IMR-90 (cell line): ENCODE measurements at regions not wholly inside any gene's neighbourhood (a gene's known extent, or its start where the extent isn't known, plus 50 kb on each side); places are given as distances from the start of the nearest gene placed in this dataset.

Source experiments
- ATAC-seq: fragments of 200-7000 bp; cut with Tn5 transposase; 2 replicates; pipeline ENCODE4 v1.9.1; 2020; ENCODE audit warnings: low read depth, mild to moderate bottlenecking, moderate library complexity
- BruUV-seq: library from RNA; stranded (reverse); fragments of 400-500 nt; replicated peaks from 2 replicates; lab custom pipeline; 2021; lab: Mats Ljungman, UMichigan
- CTCF ChIA-PET: fragments of 300-600 bp; formaldehyde crosslinking; extraction: SDS; loops from one replicate; lab custom pipeline; 2021; ENCODE audit warnings: antibody characterized with exemption; lab: Yijun Ruan, JAX
- POLR2A ChIA-PET: fragments of 300-600 bp; sonication (Branson Sonifier 250); formaldehyde crosslinking; loops from one replicate; lab custom pipeline; 2022; ENCODE audit warnings: antibody characterized with exemption; ENCODE audit not compliant: unreplicated experiment; lab: Charles Lee
- DNase-seq: peaks from one replicate; pipeline ENCODE4 v3.0.0; 2013
- H2AFZ ChIP-seq: replicated peaks from 2 replicates; pipeline ENCODE3; 2013; ENCODE audit warnings: low read length, mild to moderate bottlenecking; ENCODE audit not compliant: poor library complexity
- H2AK5ac ChIP-seq: 2 replicates; pipeline ENCODE4 v1.6.1; 2013; ENCODE audit warnings: low read depth, low read length, inconsistent platforms
- H2AK9ac ChIP-seq: replicated peaks from 2 replicates; pipeline ENCODE3; 2013; ENCODE audit warnings: mild to moderate bottlenecking, low read depth, low read length, moderate library complexity; ENCODE audit not compliant: poor library complexity
- H2BK120ac ChIP-seq: 2 replicates; pipeline ENCODE4 v1.6.1; 2013; ENCODE audit warnings: low read depth, low read length, inconsistent platforms
- H2BK15ac ChIP-seq: 3 replicates; pipeline ENCODE4 v1.6.1; 2013; ENCODE audit warnings: low read depth, low read length, inconsistent platforms
- H2BK20ac ChIP-seq: 2 replicates; pipeline ENCODE4 v1.6.1; 2013; ENCODE audit warnings: low read depth, mild to moderate bottlenecking, inconsistent platforms, low read length, moderate library complexity
- H2BK5ac ChIP-seq: 2 replicates; pipeline ENCODE4 v1.6.1; 2013; ENCODE audit warnings: mild to moderate bottlenecking, low read depth, low read length, inconsistent platforms; ENCODE audit not compliant: poor library complexity, severe bottlenecking
- H3K14ac ChIP-seq: replicated peaks from 2 replicates; pipeline ENCODE4 v1.6.1; 2013; ENCODE audit warnings: low read depth, low read length, inconsistent platforms
- H3K18ac ChIP-seq: 2 replicates; pipeline ENCODE4 v1.6.1; 2013; ENCODE audit warnings: low read depth, low read length, control low read depth
- H3K23ac ChIP-seq: 2 replicates; pipeline ENCODE4 v1.6.1; 2013; ENCODE audit warnings: low read depth, low read length, inconsistent platforms
- H3K27ac ChIP-seq: 2 replicates; pipeline ENCODE4 v1.5.1; 2013; ENCODE audit warnings: mild to moderate bottlenecking, control low read depth, low read length; ENCODE audit not compliant: insufficient read depth
- H3K27me3 ChIP-seq: 2 replicates; pipeline ENCODE4 v1.6.1; 2013; ENCODE audit warnings: low read length; ENCODE audit not compliant: control insufficient read depth, insufficient read depth
- H3K36me3 ChIP-seq: 2 replicates; pipeline ENCODE4 v1.6.1; 2013; ENCODE audit warnings: low read length, mixed read lengths; ENCODE audit not compliant: control insufficient read depth, insufficient read depth
- H3K4ac ChIP-seq: 2 replicates; pipeline ENCODE4 v1.6.1; 2013; ENCODE audit warnings: low read depth, low read length, inconsistent platforms
- H3K4me1 ChIP-seq: 2 replicates; pipeline ENCODE4 v1.6.1; 2013; ENCODE audit warnings: low read length, mixed read lengths; ENCODE audit not compliant: control insufficient read depth, insufficient read depth
- H3K4me2 ChIP-seq: 2 replicates; pipeline ENCODE4 v1.6.1; 2013; ENCODE audit warnings: low read depth, mild to moderate bottlenecking, control low read depth, low read length, moderate library complexity
- H3K4me3 ChIP-seq: 2 replicates; pipeline ENCODE4 v1.5.1; 2013; ENCODE audit warnings: low read depth, mild to moderate bottlenecking, control low read depth, low read length, moderate library complexity; ENCODE audit not compliant: insufficient read depth
- H3K56ac ChIP-seq: 2 replicates; pipeline ENCODE4 v1.6.1; 2013; ENCODE audit warnings: low read length, inconsistent platforms; ENCODE audit not compliant: insufficient read depth; ENCODE audit errors: extremely low read depth
- H3K79me1 ChIP-seq, 2 experiments: 2 replicates each; pipeline ENCODE4 v1.6.1; 2013; ENCODE audit warnings: low read length in 2 of 2, inconsistent platforms in 1 of 2, low read depth in 1 of 2
- H3K9ac ChIP-seq: 2 replicates; pipeline ENCODE4 v1.6.1; 2013; ENCODE audit warnings: low read depth, low read length, control low read depth
- H3K9me1 ChIP-seq: 2 replicates; pipeline ENCODE4 v1.6.1; 2013; ENCODE audit warnings: low read length, inconsistent platforms; ENCODE audit not compliant: insufficient read depth
- H3K9me3 ChIP-seq: 2 replicates; pipeline ENCODE4 v1.6.1; 2013; ENCODE audit warnings: low read length; ENCODE audit not compliant: control insufficient read depth, insufficient read depth
- H4K20me1 ChIP-seq: 2 replicates; pipeline ENCODE4 v1.6.1; 2013; ENCODE audit warnings: low read length, inconsistent platforms; ENCODE audit not compliant: insufficient read depth
- H4K5ac ChIP-seq: 2 replicates; pipeline ENCODE4 v1.6.1; 2013; ENCODE audit warnings: mild to moderate bottlenecking, low read depth, low read length, control low read depth
- H4K8ac ChIP-seq, 2 experiments: 2 replicates each; pipeline ENCODE4 v1.6.1; 2013; ENCODE audit warnings: low read depth in 2 of 2, low read length in 2 of 2, control low read depth in 1 of 2, inconsistent platforms in 1 of 2
- H4K91ac ChIP-seq: 2 replicates; pipeline ENCODE4 v1.6.1; 2013; ENCODE audit warnings: low read depth, low read length, inconsistent platforms; ENCODE audit not compliant: insufficient read depth
- BHLHE40 ChIP-seq: fragments of 150-350 bp; IDR thresholded peaks from 2 replicates; pipeline ENCODE4 v1.6.1; 2016; ENCODE audit warnings: mild to moderate bottlenecking, low read depth, low read length
- CEBPB ChIP-seq: IDR thresholded peaks from 2 replicates; pipeline ENCODE4 v1.6.1; 2012; ENCODE audit warnings: low read depth, low read length, improper control_type of control experiment
- CHD1 ChIP-seq: IDR thresholded peaks from 2 replicates; pipeline ENCODE4 v1.6.1; 2012; ENCODE audit warnings: low read depth, low read length, improper control_type of control experiment
- CTCF ChIP-seq: conservative IDR thresholded peaks from 2 replicates; pipeline ENCODE4 v1.5.1; 2012; ENCODE audit warnings: mild to moderate bottlenecking, low read depth, low read length, improper control_type of control experiment
- ELK1 ChIP-seq: fragments of 150-350 bp; IDR thresholded peaks from 2 replicates; pipeline ENCODE4 v1.6.1; 2016; ENCODE audit warnings: low read depth, mild to moderate bottlenecking, low read length, moderate library complexity, borderline replicate concordance
- FOS ChIP-seq: fragments of 150-350 bp; IDR thresholded peaks from 2 replicates; pipeline ENCODE4 v1.6.1; 2016; ENCODE audit warnings: low read depth, low read length
- MAFK ChIP-seq: IDR thresholded peaks from 2 replicates; pipeline ENCODE4 v1.6.1; 2012; ENCODE audit warnings: low read depth, low read length, improper control_type of control experiment
- MAZ ChIP-seq: IDR thresholded peaks from 2 replicates; pipeline ENCODE4 v1.6.1; 2012; ENCODE audit warnings: low read depth, mild to moderate bottlenecking, low read length, improper control_type of control experiment, moderate library complexity, borderline replicate concordance
- MXI1 ChIP-seq: IDR thresholded peaks from 2 replicates; pipeline ENCODE4 v1.6.1; 2012; ENCODE audit warnings: low read depth, mild to moderate bottlenecking, low read length, moderate library complexity, borderline replicate concordance
- NFE2L2 ChIP-seq: fragments of 150-350 bp; IDR thresholded peaks from 2 replicates; pipeline ENCODE4 v1.6.1; 2016; ENCODE audit warnings: low read depth, mild to moderate bottlenecking, low read length
- POLR2A ChIP-seq: IDR thresholded peaks from 2 replicates; pipeline ENCODE4 v1.6.1; 2012; ENCODE audit warnings: mild to moderate bottlenecking, low read depth, low read length
- RAD21 ChIP-seq: IDR thresholded peaks from 2 replicates; pipeline ENCODE4 v1.6.1; 2012; ENCODE audit warnings: low read length, improper control_type of control experiment
- RCOR1 ChIP-seq: IDR thresholded peaks from 2 replicates; pipeline ENCODE4 v1.6.1; 2012; ENCODE audit warnings: mild to moderate bottlenecking, low read length, improper control_type of control experiment; ENCODE audit not compliant: insufficient replicate concordance
- RFX5 ChIP-seq: IDR thresholded peaks from 2 replicates; pipeline ENCODE4 v1.8.0; 2012; ENCODE audit warnings: low read depth, mild to moderate bottlenecking, low read length, moderate library complexity
- SMC3 ChIP-seq: fragments of 150-350 bp; IDR thresholded peaks from 2 replicates; pipeline ENCODE4 v1.6.1; 2016; ENCODE audit warnings: low read depth, mild to moderate bottlenecking, antibody characterized with exemption, low read length, moderate library complexity
- WGBS, 2 experiments: methylation state at CpG; one replicate each; pipeline versions ENCODE4 v1.1.5 to v1.1.7; 2013; ENCODE audit warnings: missing lambda C conversion rate in 2 of 2; ENCODE audit not compliant: insufficient read length in 1 of 2; ENCODE audit errors: extremely low coverage in 2 of 2; 5-methylcytosine and 5-hydroxymethylcytosine counted together
- dilution Hi-C: fragments of 300-500 bp; cut with HindIII; formaldehyde crosslinking; loops from one replicate; pipeline ENCODE4 v1.14.3; 2018; ENCODE audit warnings: low sequenced_read_pairs; ENCODE audit not compliant: unreplicated experiment
- in situ Hi-C: fragments of 300-500 bp; cut with MboI; formaldehyde crosslinking; loops from 3 replicates; pipeline ENCODE4 v1.14.3; 2019; ENCODE audit warnings: low sequenced_read_pairs, inconsistent platforms, mixed read lengths
- intact Hi-C: fragments of 100-400 bp; cut with micrococcal nuclease; formaldehyde crosslinking; loops from 2 replicates; pipeline ENCODE4 v1.10.0; 2022
- TF ChIP-seq, protein P1 (sequence below): fragments of 150-350 bp; IDR thresholded peaks from 2 replicates; pipeline ENCODE4 v1.6.1; 2017; ENCODE audit warnings: mild to moderate bottlenecking, antibody characterized with exemption, low read length, low read depth

- Histone ChIP-seq H3K18ac (no peak overlapping the region), H3K36me3 (no peaks in the 10 kb centered on the region), H2BK15ac (no peak overlapping the region), H3K27ac (no peak overlapping the region), H3K4ac (no peak overlapping the region), H3K9me3 (no peaks in the 10 kb centered on the region), H3K27me3 (peaks cover 3% of the 10 kb centered on the region; the same call in 1 of the 2 replicates), H3K23ac (no peak overlapping the region), H3K56ac (no peak overlapping the region), H2BK20ac (no peak overlapping the region), H2AK9ac (no peak overlapping the region), H3K9ac (no peak overlapping the region), H2AK5ac (no peak overlapping the region), H4K20me1 (no peaks in the 10 kb centered on the region), H3K9me1 (no peaks in the 10 kb centered on the region), H2AFZ (no peak overlapping the region), H4K8ac (no peak overlapping the region), H3K14ac (no peak overlapping the region), H4K91ac (no peak overlapping the region), H4K5ac (no peak overlapping the region), H3K4me3 (no peak overlapping the region), H2BK5ac (no peak overlapping the region), H3K79me1 (no peaks in the 10 kb centered on the region), H3K4me1 (no peaks in the 10 kb centered on the region), H2BK120ac (no peak overlapping the region), H3K4me2 (no peak overlapping the region)
- ChIA-PET POLR2A (no interaction called here), CTCF (no interaction called here)
- no peak for ATAC-seq
- no TSS peak for BruUV-seq
- DNase-seq: no peak
- intact Hi-C loops (no loop called here), in situ Hi-C loops (no loop called here), dilution Hi-C loops (no loop called here)
- no peak for TF ChIP-seq RAD21
- TF ChIP-seq, protein P1, sequence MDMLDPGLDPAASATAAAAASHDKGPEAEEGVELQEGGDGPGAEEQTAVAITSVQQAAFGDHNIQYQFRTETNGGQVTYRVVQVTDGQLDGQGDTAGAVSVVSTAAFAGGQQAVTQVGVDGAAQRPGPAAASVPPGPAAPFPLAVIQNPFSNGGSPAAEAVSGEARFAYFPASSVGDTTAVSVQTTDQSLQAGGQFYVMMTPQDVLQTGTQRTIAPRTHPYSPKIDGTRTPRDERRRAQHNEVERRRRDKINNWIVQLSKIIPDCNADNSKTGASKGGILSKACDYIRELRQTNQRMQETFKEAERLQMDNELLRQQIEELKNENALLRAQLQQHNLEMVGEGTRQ: no peak
- TF ChIP-seq SMC3: no peak
- TF ChIP-seq MAZ: no peak
- TF ChIP-seq BHLHE40: no peak
- TF ChIP-seq CEBPB: no peak
- no peak for TF ChIP-seq POLR2A
- TF ChIP-seq NFE2L2: no peak
- TF ChIP-seq CHD1: no peak
- no peak for TF ChIP-seq ELK1
- TF ChIP-seq MXI1: no peak
- no peak for TF ChIP-seq RFX5
- no peak for TF ChIP-seq MAFK
- TF ChIP-seq CTCF: no peak
- TF ChIP-seq FOS: no peak
- TF ChIP-seq RCOR1: no peak
- 27% methylated on average over 8 of the region's 15 CpGs; no CpG with 5 or more reads in 1 of the 2 experiments for WGBS, 2 experiments
Measured at GRCh38 chr9:89675058-89675742, 70.4 kb downstream of the GADD45G start.
